Aorta (tissue), 5 donors: ENCODE measurements at regions not wholly inside any gene's neighbourhood (a gene's known extent, or its start where the extent isn't known, plus 50 kb on each side); places are given as distances from the start of the nearest gene placed in this dataset.
A peak's percentile ranks its signal among the peaks of the same experiment; 100 is the strongest.

Source experiments
- ATAC-seq: fragments of 200-7000 bp; cut with Tn5 transposase; one replicate; pipeline ENCODE4 v1.9.1; 2022; ENCODE audit warnings: moderate library complexity; ENCODE audit not compliant: low FRiP score
- DNase-seq, 2 donors: peaks; one replicate each; pipeline ENCODE4 v3.0.0-alpha.2; 2020
- H3K27ac ChIP-seq, 2 donors: one replicate each; pipeline ENCODE4 v1.5.1; 2013; ENCODE audit warnings: low read length in 2 of 2, mild to moderate bottlenecking in 2 of 2, moderate library complexity in 2 of 2, control low read depth in 1 of 2, inconsistent platforms in 1 of 2, low read depth in 1 of 2
- H3K27me3 ChIP-seq, 2 donors: one replicate each; pipeline ENCODE4 v1.6.1; 2013; ENCODE audit warnings: control low read depth in 1 of 2, low read length in 1 of 2, mild to moderate bottlenecking in 1 of 2, moderate library complexity in 1 of 2; ENCODE audit not compliant: insufficient read depth in 2 of 2, control insufficient read depth in 1 of 2
- H3K36me3 ChIP-seq, 2 donors: one replicate each; pipeline ENCODE4 v1.6.1; 2013; ENCODE audit warnings: control low read depth in 1 of 2, low read length in 1 of 2, mild to moderate bottlenecking in 1 of 2; ENCODE audit not compliant: insufficient read depth in 2 of 2, control insufficient read depth in 1 of 2
- H3K4me1 ChIP-seq, 2 donors: one replicate each; pipeline ENCODE4 v1.6.1; 2013; ENCODE audit warnings: low read length in 2 of 2, control low read depth in 1 of 2, mild to moderate bottlenecking in 1 of 2, moderate library complexity in 1 of 2; ENCODE audit not compliant: insufficient read depth in 2 of 2, control insufficient read depth in 1 of 2
- H3K4me3 ChIP-seq, 2 donors: one replicate each; pipeline ENCODE4 v1.5.1; 2013; ENCODE audit warnings: low read length in 2 of 2, control low read depth in 1 of 2, mild to moderate bottlenecking in 1 of 2
- H3K9me3 ChIP-seq: one replicate; pipeline ENCODE4 v1.6.1; 2013; ENCODE audit warnings: mild to moderate bottlenecking, low read length; ENCODE audit not compliant: control insufficient read depth
- WGBS, 2 donors: extraction: QIAGEN DNeasy Blood & Tissue Kit; methylation state at CpG; one replicate each; pipeline ENCODE4 v1.1.7; 2013; 5-methylcytosine and 5-hydroxymethylcytosine counted together
- intact Hi-C, 2 donors: fragments of 100-400 bp; cut with DNase I; formaldehyde crosslinking; loops; one replicate each; pipeline versions ENCODE4 v1.14.2 to v1.15.0; 2022
- donor health status: healthy with polysubstance abuse.
- donor health status: Bipolar disorder and iron deficiency.
- donor health status: DM: no; HTN: no; CAD: no.
- donor health status: DM: no; HTN: no; CAD: no.
- donor health status: DM: yes; HTN: yes; CAD: no.

GRCh38 chr19:30082168-30082567 lies 140.1 kb downstream of the URI1 start:
- Histone ChIP-seq H3K36me3 (no peaks in the 10 kb centered on the region), H3K4me1 (no peaks in the 10 kb centered on the region), H3K4me3 (no peak overlapping the region), H3K27me3 (no peaks in the 10 kb centered on the region), H3K27ac (no peak overlapping the region), H3K9me3 (peaks cover 2% of the 10 kb centered on the region)
- WGBS, 2 donors = 82 to 85% methylated on average over 6 of the region's 6 CpGs
- intact Hi-C loops = no loop called here
- no peak for ATAC-seq
- peak in 1 of 2 donors; percentile 35 for DNase-seq

- 62 to 79% methylated on average over 5 of the region's 5 CpGs for WGBS, 2 donors
- intact Hi-C loops = no loop called here
- H3K4me1 ChIP-seq = no peaks in the 10 kb centered on the region
- no peaks in the 10 kb centered on the region for H3K36me3 ChIP-seq
- peaks cover 2% of the 10 kb centered on the region for H3K9me3 ChIP-seq
- H3K27ac ChIP-seq = no peak overlapping the region
- ATAC-seq (no peak), DNase-seq (peak in 1 of 2 donors; percentile 27)
- no peak overlapping the region for H3K4me3 ChIP-seq
- H3K27me3 ChIP-seq = no peaks in the 10 kb centered on the region
Measured at GRCh38 chr19:30082611-30083010, 140.6 kb downstream of the URI1 start.

- Histone ChIP-seq H3K27me3 (no peaks in the 10 kb centered on the region), H3K27ac (no peak overlapping the region), H3K36me3 (no peaks in the 10 kb centered on the region), H3K9me3 (peaks cover 2% of the 10 kb centered on the region), H3K4me3 (no peak overlapping the region), H3K4me1 (no peaks in the 10 kb centered on the region)
- WGBS, 2 donors = 86% methylated on average over 17 of the region's 17 CpGs
- intact Hi-C loops = no loop called here
- no peak for ATAC-seq
- peak in 1 of 2 donors; percentile 51 for DNase-seq
Measured at GRCh38 chr19:30083125-30083681, 141.2 kb downstream of the URI1 start.

- H3K9me3 ChIP-seq = peaks cover 2% of the 10 kb centered on the region
- H3K4me1 ChIP-seq = no peaks in the 10 kb centered on the region
- DNase-seq (no peak), ATAC-seq (no peak)
- no peaks in the 10 kb centered on the region for H3K36me3 ChIP-seq
- WGBS, 2 donors = 56 to 63% methylated on average over 12 of the region's 12 CpGs
- no peak overlapping the region for H3K4me3 ChIP-seq
- intact Hi-C loops = no loop called here
- no peaks in the 10 kb centered on the region for H3K27me3 ChIP-seq
- H3K27ac ChIP-seq = no peak overlapping the region
Measured at GRCh38 chr19:30083701-30084156, 141.7 kb downstream of the URI1 start.

GRCh38 chr19:30084390-30084819 lies 142.4 kb downstream of the URI1 start:
- ATAC-seq = no peak
- no peak overlapping the region for H3K4me3 ChIP-seq

DNA sequence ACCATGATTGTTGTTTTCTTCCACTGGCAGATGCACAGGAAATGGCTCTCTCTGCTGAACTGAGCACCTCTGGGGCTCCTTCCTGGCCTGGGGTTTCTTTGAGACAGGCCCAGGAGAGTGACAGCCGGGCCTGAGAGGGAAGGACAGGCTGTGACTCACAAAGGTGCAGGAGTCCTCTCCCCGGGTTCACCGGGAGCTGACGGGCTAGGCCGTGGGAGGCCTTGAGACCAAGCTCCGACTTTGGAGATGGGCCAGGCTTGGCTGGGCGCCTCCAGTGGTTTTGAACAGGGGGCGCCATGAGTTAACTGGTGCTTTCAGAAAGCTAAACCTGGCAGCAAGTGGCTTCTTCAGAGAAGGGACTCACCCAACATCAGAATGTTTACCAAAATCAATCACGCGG lies 143.4 kb downstream of the URI1 start:
- H3K9me3 ChIP-seq = no peaks in the 10 kb centered on the region
- no peaks in the 10 kb centered on the region for H3K4me1 ChIP-seq
- WGBS, 2 donors = 31 to 40% methylated on average over 10 of the region's 10 CpGs
- intact Hi-C loops = no loop called here
- ATAC-seq (no peak), DNase-seq (peak in 1 of 2 donors; percentile 55)
- no peaks in the 10 kb centered on the region for H3K36me3 ChIP-seq
- no peak overlapping the region for H3K27ac ChIP-seq
- H3K27me3 ChIP-seq = no peaks in the 10 kb centered on the region
- H3K4me3 ChIP-seq = no peak overlapping the region

More at GRCh38 chr19:30084390-30084819, 142.4 kb downstream of the URI1 start:
- intact Hi-C loops = no loop called here
- Histone ChIP-seq H3K4me1 (no peaks in the 10 kb centered on the region), H3K27me3 (no peaks in the 10 kb centered on the region), H3K9me3 (no peaks in the 10 kb centered on the region), H3K27ac (no peak overlapping the region), H3K36me3 (no peaks in the 10 kb centered on the region)
- peak in 1 of 2 donors; percentile 59 for DNase-seq
- 49 to 51% methylated on average over 12 of the region's 12 CpGs for WGBS, 2 donors

- DNase-seq (no peak), ATAC-seq (no peak)
- Histone ChIP-seq H3K4me3 (no peak overlapping the region), H3K4me1 (no peaks in the 10 kb centered on the region), H3K9me3 (no peaks in the 10 kb centered on the region), H3K27ac (no peak overlapping the region), H3K27me3 (no peaks in the 10 kb centered on the region), H3K36me3 (no peaks in the 10 kb centered on the region)
- WGBS, 2 donors = 79 to 85% methylated on average over 5 of the region's 5 CpGs
- intact Hi-C loops = no loop called here
Measured at GRCh38 chr19:30086220-30086619, 144.2 kb downstream of the URI1 start.

DNA sequence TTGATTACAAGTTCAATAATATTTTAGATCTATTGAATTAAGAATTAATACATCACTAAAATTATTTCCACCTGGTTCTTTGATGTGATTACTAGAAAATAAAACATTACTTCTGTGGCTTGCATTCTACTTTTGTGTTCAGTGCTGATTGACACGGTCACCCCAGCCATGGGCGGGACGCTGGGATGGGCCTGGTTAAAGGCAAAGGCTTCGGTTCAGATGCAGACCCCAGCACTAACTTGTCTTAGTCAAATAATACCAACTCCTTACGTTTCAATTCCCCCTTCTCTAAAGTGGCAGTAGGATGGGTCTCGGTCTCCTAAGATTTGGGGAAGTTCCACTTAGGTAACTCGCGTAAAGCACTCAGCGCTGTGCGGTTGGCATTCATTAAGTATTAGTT lies 144.9 kb downstream of the URI1 start:
- DNase-seq (no peak), ATAC-seq (no peak)
- Histone ChIP-seq H3K4me1 (no peaks in the 10 kb centered on the region), H3K27me3 (no peaks in the 10 kb centered on the region), H3K36me3 (no peaks in the 10 kb centered on the region), H3K27ac (no peak overlapping the region), H3K9me3 (no peaks in the 10 kb centered on the region), H3K4me3 (no peak overlapping the region)
- intact Hi-C loops = no loop called here
- 88 to 94% methylated on average over 10 of the region's 10 CpGs for WGBS, 2 donors

- Histone ChIP-seq H3K36me3 (no peaks in the 10 kb centered on the region), H3K27ac (no peak overlapping the region), H3K4me3 (no peak overlapping the region), H3K27me3 (no peaks in the 10 kb centered on the region), H3K9me3 (no peaks in the 10 kb centered on the region), H3K4me1 (no peaks in the 10 kb centered on the region)
- ATAC-seq (no peak), DNase-seq (peak in 1 of 2 donors; percentile 28)
- 85 to 87% methylated on average over 11 of the region's 11 CpGs for WGBS, 2 donors
- intact Hi-C loops = no loop called here
Measured at GRCh38 chr19:30087381-30088138, 145.5 kb downstream of the URI1 start.
